D341Med (cell line): ENCODE measurements at regions not wholly inside any gene's neighbourhood (a gene's known extent, or its start where the extent isn't known, plus 50 kb on each side); places are given as distances from the start of the nearest gene placed in this dataset.

ENCODE experiments used
- DNase-seq: peaks from one replicate; pipeline ENCODE4 v3.0.0; 2012; ENCODE audit warnings: low spot score

GRCh38 chr1:56150441-56151215 lies 428.7 kb downstream of the PLPP3 start:
- no peak for DNase-seq

- DNase-seq, result no peak
Measured at GRCh38 chr1:56149761-56150160, 429.6 kb downstream of the PLPP3 start.

GRCh38 chr1:56148326-56149193 lies 430.8 kb downstream of the PLPP3 start:
- no peak for DNase-seq

- no peak for DNase-seq
Measured at GRCh38 chr1:56147459-56147858, 431.9 kb downstream of the PLPP3 start.

GRCh38 chr1:56147034-56147433 lies 432.3 kb downstream of the PLPP3 start:
- no peak for DNase-seq

GRCh38 chr1:56146449-56146848 lies 432.9 kb downstream of the PLPP3 start:
- DNase-seq, result no peak

- no peak for DNase-seq
Measured at GRCh38 chr1:56145581-56145980, 433.8 kb downstream of the PLPP3 start.

- DNase-seq, result no peak
Measured at GRCh38 chr1:56142301-56142700, 437.1 kb downstream of the PLPP3 start.

GRCh38 chr1:56139836-56140235 lies 439.5 kb downstream of the PLPP3 start:
- no peak for DNase-seq

GRCh38 chr1:56137521-56138505 lies 441.6 kb downstream of the PLPP3 start:
- DNase-seq, result no peak

- DNase-seq, result no peak
Measured at GRCh38 chr1:56137090-56137489, 442.3 kb downstream of the PLPP3 start.

- no peak for DNase-seq
Measured at GRCh38 chr1:56135864-56136147, 443.6 kb downstream of the PLPP3 start.

GRCh38 chr1:56135069-56135863 lies 444.1 kb downstream of the PLPP3 start:
- DNase-seq, result no peak

GRCh38 chr1:56133522-56134472 lies 445.6 kb downstream of the PLPP3 start:
- no peak for DNase-seq

- DNase-seq, result no peak
Measured at GRCh38 chr1:56132520-56132919, 446.8 kb downstream of the PLPP3 start.

GRCh38 chr1:56129837-56130236 lies 449.5 kb downstream of the PLPP3 start:
- no peak for DNase-seq

- no peak for DNase-seq
Measured at GRCh38 chr1:56125316-56125715, 454.0 kb downstream of the PLPP3 start.

- no peak for DNase-seq
Measured at GRCh38 chr1:56123826-56124225, 455.5 kb downstream of the PLPP3 start.

- no peak for DNase-seq
Measured at GRCh38 chr1:56123421-56123820, 455.9 kb downstream of the PLPP3 start.

- no peak for DNase-seq
Measured at GRCh38 chr1:56120021-56120420, 459.3 kb downstream of the PLPP3 start.
